K562 (cell line): ENCODE measurements at regions not wholly inside any gene's neighbourhood (a gene's known extent, or its start where the extent isn't known, plus 50 kb on each side); places are given as distances from the start of the nearest gene placed in this dataset.

ENCODE experiments used
- ELF1 ChIP-seq: fragments of 200-800 bp; sonication (Bioruptor generic); IDR thresholded peaks from 2 replicates; pipeline ENCODE4 v1.6.1; 2016; ENCODE audit warnings: missing genetic modification characterization, missing compliant biosample characterization
- MAX ChIP-seq: sonication (generic); formaldehyde crosslinking; IDR thresholded peaks from 2 replicates; pipeline ENCODE4 v1.9.0; 2022; ENCODE audit warnings: mild to moderate bottlenecking, missing genetic modification reagents
- SMAD3 ChIP-seq: fragments of 450-650 bp; formaldehyde crosslinking; conservative IDR thresholded peaks from 2 replicates; pipeline ENCODE4 v1.4.0; 2020; ENCODE audit warnings: mild to moderate bottlenecking
- SP1 ChIP-seq: sonication (generic); formaldehyde crosslinking; IDR thresholded peaks from 2 replicates; pipeline ENCODE4 v1.8.1; 2022; ENCODE audit warnings: mild to moderate bottlenecking, missing genetic modification reagents
- SREBF2 ChIP-seq: sonication (generic); formaldehyde crosslinking; IDR thresholded peaks from 2 replicates; pipeline ENCODE4 v1.4.0; 2020; ENCODE audit warnings: mild to moderate bottlenecking, missing genetic modification reagents
- USF1 ChIP-seq: sonication (generic); formaldehyde crosslinking; IDR thresholded peaks from 2 replicates; pipeline ENCODE4 v1.9.0; 2022; ENCODE audit warnings: mild to moderate bottlenecking, missing genetic modification reagents
- YY1 ChIP-seq, 3 experiments: IDR thresholded peaks; 2 replicates each; pipeline ENCODE4 v1.6.1; 2011; ENCODE audit warnings: low read length in 2 of 3, mild to moderate bottlenecking in 2 of 3, moderate library complexity in 2 of 3, borderline replicate concordance in 1 of 3, control low read depth in 1 of 3, low read depth in 1 of 3; ENCODE audit not compliant: insufficient read depth in 3 of 3, insufficient replicate concordance in 2 of 3, control insufficient read depth in 1 of 3, insufficient read length in 1 of 3; ENCODE audit errors: extremely low read depth in 1 of 3
- ZNF785 ChIP-seq: fragments of 250-450 bp; sonication (Bioruptor Pico); IDR thresholded peaks from 2 replicates; pipeline ENCODE4 v1.4.0; 2020; ENCODE audit warnings: mild to moderate bottlenecking

GRCh38 chr11:28939381-28939780 lies 831.2 kb downstream of the METTL15 start:
- TF ChIP-seq ELF1 (tag) (no peak), SREBF2 (CRISPR knock-in tag) (no peak), MAX (no peak), USF1 (CRISPR knock-in tag) (no peak), ZNF785 (no peak), SMAD3 (CRISPR knock-in tag) (no peak), YY1 (IDR thresholded peaks at IDR 0.05; ENCODE audit: borderline replicate concordance in 1 of 3, control insufficient read depth in 1 of 3, extremely low read depth in 1 of 3, insufficient read depth in 3 of 3, insufficient read length in 1 of 3, insufficient replicate concordance in 2 of 3, low read depth in 1 of 3, low read length in 2 of 3) (no peak), SP1 (no peak)
